ENCODE measurements at regions not wholly inside any gene's neighbourhood (a gene's known extent, or its start where the extent isn't known, plus 50 kb on each side); places are given as distances from the start of the nearest gene placed in this dataset.

- DNase-seq (ENCODE audit: low read depth): no peak
These were observed 1443.5 kb upstream of the IGFBP7 start for GRCh38 chr4:58553679-58554078.

- DNase-seq (ENCODE audit: low read depth): no peak
These were observed 1442.8 kb upstream of the IGFBP7 start for GRCh38 chr4:58553031-58553430.

- no peak for DNase-seq (ENCODE audit: low read depth)
These were observed 1441.5 kb upstream of the IGFBP7 start for GRCh38 chr4:58551676-58552075.

- DNase-seq (ENCODE audit: low read depth): no peak
These were observed 1433.3 kb upstream of the IGFBP7 start for GRCh38 chr4:58543465-58543864.

GRCh38 chr4:58541926-58542325 lies 1431.7 kb upstream of the IGFBP7 start:
- no peak for DNase-seq (ENCODE audit: low read depth)

GRCh38 chr4:58522765-58523382 lies 1412.7 kb upstream of the IGFBP7 start:
- no peak for DNase-seq (ENCODE audit: low read depth)

GRCh38 chr4:58515226-58515625 lies 1405.0 kb upstream of the IGFBP7 start:
- no peak for DNase-seq (ENCODE audit: low read depth)

GRCh38 chr4:58514299-58514698 lies 1404.1 kb upstream of the IGFBP7 start:
- DNase-seq (ENCODE audit: low read depth): no peak

- no peak for DNase-seq (ENCODE audit: low read depth)
These were observed 1400.5 kb upstream of the IGFBP7 start for GRCh38 chr4:58510652-58511051.

GRCh38 chr4:58507079-58507478 lies 1396.9 kb upstream of the IGFBP7 start:
- DNase-seq (ENCODE audit: low read depth): no peak

- no peak for DNase-seq (ENCODE audit: low read depth)
These were observed 1392.7 kb upstream of the IGFBP7 start for GRCh38 chr4:58502839-58503238.

GRCh38 chr4:58499182-58499581 lies 1389.0 kb upstream of the IGFBP7 start:
- no peak for DNase-seq (ENCODE audit: low read depth)

GRCh38 chr4:58491620-58492019 lies 1381.4 kb upstream of the IGFBP7 start:
- no peak for DNase-seq (ENCODE audit: low read depth)

- no peak for DNase-seq (ENCODE audit: low read depth)
These were observed 1367.8 kb upstream of the IGFBP7 start for GRCh38 chr4:58477950-58478349.

GRCh38 chr4:58477513-58477912 lies 1367.3 kb upstream of the IGFBP7 start:
- DNase-seq (ENCODE audit: low read depth): no peak

- DNase-seq (ENCODE audit: low read depth): no peak
These were observed 1364.9 kb upstream of the IGFBP7 start for GRCh38 chr4:58475097-58475496.

GRCh38 chr4:58465031-58465430 lies 1354.8 kb upstream of the IGFBP7 start:
- no peak for DNase-seq (ENCODE audit: low read depth)

GRCh38 chr4:58456727-58457384 lies 1346.7 kb upstream of the IGFBP7 start:
- DNase-seq (ENCODE audit: low read depth): no peak

GRCh38 chr4:58453956-58454355 lies 1343.8 kb upstream of the IGFBP7 start:
- DNase-seq (ENCODE audit: low read depth): no peak

- no peak for DNase-seq (ENCODE audit: low read depth)
These were observed 1341.5 kb upstream of the IGFBP7 start for GRCh38 chr4:58451707-58452106.

GRCh38 chr4:58435871-58436270 lies 1325.7 kb upstream of the IGFBP7 start:
- DNase-seq (ENCODE audit: low read depth): no peak

GRCh38 chr4:58413849-58414248 lies 1303.7 kb upstream of the IGFBP7 start:
- DNase-seq (ENCODE audit: low read depth): no peak

- DNase-seq (ENCODE audit: low read depth): no peak
These were observed 1301.7 kb upstream of the IGFBP7 start for GRCh38 chr4:58411904-58412303.

- no peak for DNase-seq (ENCODE audit: low read depth)
These were observed 1296.6 kb upstream of the IGFBP7 start for GRCh38 chr4:58406762-58407161.

Data from activated T-helper 1 cell treated with Interleukin-2 at 50 U/mL for 16 hours (primary cell).